ENCODE measurements at regions not wholly inside any gene's neighbourhood (a gene's known extent, or its start where the extent isn't known, plus 50 kb on each side); places are given as distances from the start of the nearest gene placed in this dataset.
A peak's percentile ranks its signal among the peaks of the same experiment; 100 is the strongest.
"Not testable (repeated sequence)": the region's sequence is repeated elsewhere in the genome, so short reads cannot be mapped to it uniquely, and the experiment has no call there.

DNA sequence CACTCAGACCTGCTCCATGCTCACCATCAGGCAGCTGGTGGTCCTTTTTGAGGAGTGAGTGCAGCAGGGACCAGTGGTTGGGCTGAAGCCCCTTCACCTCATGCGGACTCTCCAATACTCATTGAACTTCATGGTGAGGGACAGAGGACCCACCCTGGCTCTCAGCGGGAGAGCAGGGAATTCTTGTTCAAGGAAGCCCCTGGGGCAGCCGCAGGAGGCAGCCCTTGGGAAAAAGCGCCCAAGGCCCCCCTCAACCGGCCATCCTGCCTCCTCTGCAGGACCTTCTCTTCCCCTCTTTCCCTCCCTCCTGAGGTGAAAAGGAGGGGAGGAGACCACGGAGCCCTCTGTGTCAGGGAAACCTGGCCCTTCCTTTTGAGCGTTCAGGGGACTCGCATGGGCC, 4510.9 kb upstream of the OR11H1 start:
- intact Hi-C loops (cut with DNase I): not testable (repeated sequence)
- DNase-seq (ENCODE audit: low spot score): peak; percentile 76

DNA sequence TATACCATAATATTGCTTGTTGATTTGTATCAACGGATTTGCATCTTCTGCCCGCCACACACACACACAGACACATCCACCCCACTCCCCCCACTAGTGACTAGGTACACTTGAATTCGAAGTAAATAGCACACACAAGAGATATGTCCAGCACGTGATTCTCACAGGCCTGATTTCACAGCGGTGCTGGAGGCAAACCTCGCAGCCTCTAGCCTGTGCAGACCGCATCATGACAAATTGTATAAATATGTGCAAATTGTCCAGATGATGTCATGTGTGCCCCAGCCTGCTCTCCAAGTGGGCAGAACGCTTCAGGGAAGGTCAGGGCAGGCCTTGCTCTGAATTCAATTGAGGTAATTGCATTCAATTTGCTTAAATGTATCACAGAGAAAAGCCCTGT, 4507.5 kb upstream of the OR11H1 start:
- intact Hi-C loops (cut with DNase I): not testable (repeated sequence)
- peak; percentile 66 for DNase-seq (ENCODE audit: low spot score)

GRCh38 chr22:11026541-11026940, 4501.5 kb upstream of the OR11H1 start:
- peak; percentile 66 for DNase-seq (ENCODE audit: low spot score)
- intact Hi-C loops (cut with DNase I): not testable (repeated sequence)

- peak; percentile 73 for DNase-seq (ENCODE audit: low spot score)
- intact Hi-C loops (cut with DNase I): not testable (repeated sequence)
These were observed 4500.9 kb upstream of the OR11H1 start for GRCh38 chr22:11027064-11027463.

GRCh38 chr22:11027532-11027931, 4500.5 kb upstream of the OR11H1 start:
- intact Hi-C loops (cut with DNase I): not testable (repeated sequence)
- peak; percentile 66 for DNase-seq (ENCODE audit: low spot score)

- DNase-seq (ENCODE audit: low spot score); intact Hi-C loops (cut with DNase I): not testable (repeated sequence)
These were observed 4499.8 kb upstream of the OR11H1 start for GRCh38 chr22:11028180-11028579.

- intact Hi-C loops (cut with DNase I): not testable (repeated sequence)
- peak; percentile 74 for DNase-seq (ENCODE audit: low spot score)
These were observed 4498.5 kb upstream of the OR11H1 start for GRCh38 chr22:11029534-11029933.

DNA sequence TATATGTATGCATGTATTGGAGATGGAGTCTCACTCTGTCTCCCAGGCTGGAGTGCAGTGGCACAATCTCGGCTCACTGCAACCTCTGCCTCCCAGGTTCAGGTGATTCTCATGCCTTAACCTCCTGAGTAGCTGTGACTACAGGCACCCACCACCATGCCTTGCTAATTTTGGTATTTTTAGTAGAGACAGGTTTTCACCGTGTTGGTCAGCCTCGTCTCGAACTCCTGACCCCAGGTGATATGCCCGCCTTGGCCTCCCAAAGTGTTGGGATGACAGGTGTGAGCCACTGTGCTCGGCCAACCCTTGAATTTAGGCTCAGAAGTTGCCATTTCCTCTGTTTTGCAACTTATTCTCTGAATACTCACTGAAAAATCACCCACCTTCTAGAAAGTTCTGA, 4498.0 kb upstream of the OR11H1 start:
- intact Hi-C loops (cut with DNase I): not testable (repeated sequence)
- peak; percentile 80 for DNase-seq (ENCODE audit: low spot score)

DNA sequence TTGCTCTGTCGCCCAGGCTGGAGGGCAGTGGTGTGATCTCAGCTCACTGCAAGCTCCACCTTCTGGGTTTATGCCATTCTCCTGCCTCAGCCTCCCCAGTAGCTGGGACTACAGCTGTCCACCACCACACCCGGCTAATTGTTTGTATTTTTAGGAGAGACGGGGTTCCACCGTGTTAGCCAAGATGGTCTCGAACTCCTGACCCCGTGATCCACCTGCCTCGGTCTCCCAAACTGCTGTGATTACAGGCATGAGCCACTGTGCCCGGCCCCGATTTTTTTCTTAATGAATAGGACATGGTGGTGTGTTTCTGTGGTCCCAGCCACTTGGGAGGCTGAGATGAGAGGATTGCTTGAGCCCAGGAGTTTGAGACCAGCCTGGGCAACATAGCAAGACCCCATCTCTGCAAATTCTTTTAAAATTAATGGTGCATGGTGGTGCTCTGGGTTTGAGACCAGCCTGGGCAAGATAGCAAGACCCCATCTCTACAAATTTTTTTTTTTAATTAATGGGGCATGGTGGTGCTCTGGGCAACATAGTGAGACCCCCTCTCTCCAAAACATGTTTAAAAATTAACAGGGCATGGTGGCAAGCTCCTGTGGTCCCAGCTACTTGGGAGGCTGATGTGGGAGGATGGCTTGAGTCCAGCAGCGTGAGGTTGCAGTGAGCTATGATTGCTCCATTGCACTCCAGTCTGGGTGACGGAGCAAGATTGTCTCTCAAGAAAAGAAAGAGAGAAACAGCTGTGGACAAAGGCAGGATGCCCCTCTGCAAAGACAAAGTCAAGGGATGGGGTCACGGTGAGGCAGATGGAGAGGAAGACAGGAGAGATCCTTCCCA, 4497.2 kb upstream of the OR11H1 start:
- intact Hi-C loops (cut with DNase I): not testable (repeated sequence)
- peak; percentile 66 for DNase-seq (ENCODE audit: low spot score)

- peak; percentile 74 for DNase-seq (ENCODE audit: low spot score)
- intact Hi-C loops (cut with DNase I): not testable (repeated sequence)
These were observed 4495.9 kb upstream of the OR11H1 start for GRCh38 chr22:11032115-11032514.

DNA sequence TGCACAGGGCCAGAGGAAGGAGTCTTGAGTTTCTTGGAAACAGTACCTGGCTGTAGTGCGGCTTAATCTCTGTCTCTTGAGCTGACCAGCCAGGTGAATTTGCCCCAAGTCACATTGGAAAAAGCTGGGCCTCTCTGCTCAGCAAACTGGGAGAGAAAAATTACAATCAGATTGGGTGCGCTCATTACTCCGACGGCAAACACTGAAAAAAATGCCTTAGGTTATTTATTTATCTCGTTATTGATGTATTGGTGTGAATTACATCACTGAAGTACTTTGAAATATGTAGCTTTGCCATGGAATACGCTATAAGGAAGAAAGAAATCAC, 4493.4 kb upstream of the OR11H1 start:
- peak; percentile 73 for DNase-seq (ENCODE audit: low spot score)

DNA sequence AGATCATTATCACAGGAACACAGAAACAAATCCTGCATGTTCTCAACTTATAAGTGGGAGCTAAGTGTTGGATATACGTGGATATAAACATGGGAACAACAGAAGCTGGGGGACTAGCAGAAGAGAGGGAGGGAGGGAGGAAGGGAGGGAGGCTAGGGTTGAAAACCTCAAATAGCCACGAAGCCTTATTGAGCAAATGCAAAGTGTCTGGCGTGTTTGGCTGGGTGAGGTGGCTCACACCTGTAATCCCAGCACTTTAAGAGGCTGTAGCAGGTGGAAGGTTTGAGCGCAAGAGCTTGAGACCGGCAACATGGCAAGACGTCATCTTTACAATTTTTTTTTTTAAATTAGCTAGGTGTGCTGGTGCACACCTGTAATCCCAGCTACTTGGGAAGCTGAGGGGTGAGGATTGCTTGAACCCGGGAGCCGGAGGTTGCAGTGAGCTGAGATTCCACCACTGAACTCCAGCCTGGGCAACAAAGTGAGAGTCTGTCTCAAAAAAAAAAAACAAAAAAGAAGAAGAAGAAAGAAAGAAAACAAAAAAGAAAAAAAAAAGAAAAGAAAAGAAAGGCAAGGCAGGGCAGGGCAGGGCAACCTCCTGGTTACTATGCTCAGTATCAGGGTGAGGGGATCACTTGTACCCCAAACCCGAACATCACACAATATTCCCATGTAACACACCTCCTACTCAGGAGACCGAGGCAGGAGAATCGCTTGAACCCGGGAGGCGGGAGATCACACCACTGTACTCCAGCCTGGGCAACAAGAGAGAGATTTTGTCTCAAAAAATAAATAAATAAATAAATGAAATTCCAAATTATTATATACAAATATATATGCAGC, 4492.7 kb upstream of the OR11H1 start:
- intact Hi-C loops (cut with DNase I): not testable (repeated sequence)
- DNase-seq (ENCODE audit: low spot score): peak; percentile 74

More for the DNA sequence above, 4493.4 kb upstream of the OR11H1 start:
- intact Hi-C loops (cut with DNase I): not testable (repeated sequence)

- DNase-seq (ENCODE audit: low spot score): peak; percentile 53
- intact Hi-C loops (cut with DNase I): not testable (repeated sequence)
These were observed 4490.7 kb upstream of the OR11H1 start for GRCh38 chr22:11037314-11037713.

DNA sequence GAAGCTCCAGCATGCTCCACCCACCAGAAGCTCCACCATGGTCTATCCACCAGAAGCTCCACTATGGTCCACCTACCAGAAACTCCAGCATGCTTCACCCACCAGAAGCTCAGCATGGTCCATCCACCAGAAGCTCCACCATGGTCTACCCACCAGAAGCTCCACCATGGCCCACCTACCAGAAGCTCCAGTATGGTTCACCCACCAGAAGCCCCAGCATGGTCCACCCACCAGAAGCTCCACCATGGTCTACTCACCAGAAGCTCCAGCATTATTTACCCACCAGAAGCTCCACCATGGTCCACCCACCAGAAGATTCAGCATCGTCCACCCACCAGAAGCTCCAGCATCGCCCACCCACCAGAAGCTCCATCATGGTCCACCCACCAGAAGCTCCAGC, 4490.2 kb upstream of the OR11H1 start:
- peak; percentile 76 for DNase-seq (ENCODE audit: low spot score)
- intact Hi-C loops (cut with DNase I): not testable (repeated sequence)

- intact Hi-C loops (cut with DNase I): not testable (repeated sequence)
- peak; percentile 74 for DNase-seq (ENCODE audit: low spot score)
These were observed 4489.2 kb upstream of the OR11H1 start for GRCh38 chr22:11038786-11039185.

- peak; percentile 70 for DNase-seq (ENCODE audit: low spot score)
- intact Hi-C loops (cut with DNase I): not testable (repeated sequence)
These were observed 4486.6 kb upstream of the OR11H1 start for GRCh38 chr22:11041416-11041815.

GRCh38 chr22:11042116-11042515, 4485.9 kb upstream of the OR11H1 start:
- intact Hi-C loops (cut with DNase I): no loop called here
- DNase-seq (ENCODE audit: low spot score): peak; percentile 29

GRCh38 chr22:11043289-11043688, 4484.7 kb upstream of the OR11H1 start:
- intact Hi-C loops (cut with DNase I); DNase-seq (ENCODE audit: low spot score): not testable (repeated sequence)

DNA sequence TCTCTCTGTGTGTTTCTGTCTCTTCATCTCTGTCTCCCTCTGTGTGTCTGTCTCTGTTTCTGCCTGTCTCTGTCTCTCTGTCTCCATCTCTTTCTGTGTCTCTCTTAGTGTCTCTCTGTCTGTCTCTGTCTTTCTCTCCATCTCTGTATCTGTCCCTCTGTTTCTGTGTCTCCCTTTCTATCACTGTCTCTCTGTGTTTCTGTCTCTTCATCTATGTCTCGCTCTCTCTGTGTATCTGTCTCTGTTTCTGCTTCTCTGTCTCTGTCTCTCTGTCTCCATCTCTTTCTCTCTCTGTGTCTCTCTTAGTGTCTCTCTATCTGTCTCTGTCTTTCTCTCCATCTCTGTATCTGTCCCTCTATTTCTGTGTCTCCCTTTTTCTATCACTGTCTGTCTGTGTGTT, 4479.1 kb upstream of the OR11H1 start:
- intact Hi-C loops (cut with DNase I): not testable (repeated sequence)

GRCh38 chr22:11050226-11050625, 4477.8 kb upstream of the OR11H1 start:
- intact Hi-C loops (cut with DNase I): not testable (repeated sequence)
- DNase-seq (ENCODE audit: low spot score): peak; percentile 67

More for the DNA sequence above, 4479.1 kb upstream of the OR11H1 start:
- DNase-seq (ENCODE audit: low spot score): not testable (repeated sequence)

All from cardiac septum (tissue), 1 donor.